Fibroblast of villous mesenchyme (primary cell): ENCODE measurements at regions not wholly inside any gene's neighbourhood (a gene's known extent, or its start where the extent isn't known, plus 50 kb on each side); places are given as distances from the start of the nearest gene placed in this dataset.

ENCODE experiments used
- DNase-seq: peaks from one replicate; pipeline ENCODE4 v3.0.0-alpha.2; 2010; ENCODE audit warnings: low read depth
- H3K4me3 ChIP-seq: 2 replicates; pipeline ENCODE4 v1.5.1; 2011; ENCODE audit warnings: low read depth, mild to moderate bottlenecking, low read length
- TF ChIP-seq, protein P1 (sequence below): IDR thresholded peaks from 2 replicates; pipeline ENCODE4 v1.5.1; 2012; ENCODE audit warnings: low read depth, mild to moderate bottlenecking, low read length; ENCODE audit not compliant: insufficient read depth

DNA sequence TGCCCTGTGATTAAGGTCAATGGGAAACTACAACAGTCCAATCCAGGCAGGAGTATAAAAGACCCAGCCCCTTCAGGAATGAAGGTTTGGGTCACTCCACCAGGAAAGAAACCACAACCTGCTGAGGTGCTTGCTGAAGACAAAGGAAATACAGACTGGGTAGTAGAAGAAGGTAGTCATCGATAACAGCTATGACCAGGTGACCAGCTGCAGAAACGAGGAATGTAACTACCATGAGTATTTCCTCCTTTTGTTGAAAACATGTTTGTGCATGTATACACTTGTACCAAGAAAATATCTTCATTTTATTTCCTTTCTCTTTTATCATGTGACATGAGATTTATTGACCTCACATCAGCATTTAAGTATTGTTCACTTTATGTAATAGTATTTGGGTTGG, 409.1 kb downstream of the FOXG1 start:
- H3K4me3 ChIP-seq, result no peak overlapping the region
- DNase-seq, result no peak
- TF ChIP-seq, protein P1, sequence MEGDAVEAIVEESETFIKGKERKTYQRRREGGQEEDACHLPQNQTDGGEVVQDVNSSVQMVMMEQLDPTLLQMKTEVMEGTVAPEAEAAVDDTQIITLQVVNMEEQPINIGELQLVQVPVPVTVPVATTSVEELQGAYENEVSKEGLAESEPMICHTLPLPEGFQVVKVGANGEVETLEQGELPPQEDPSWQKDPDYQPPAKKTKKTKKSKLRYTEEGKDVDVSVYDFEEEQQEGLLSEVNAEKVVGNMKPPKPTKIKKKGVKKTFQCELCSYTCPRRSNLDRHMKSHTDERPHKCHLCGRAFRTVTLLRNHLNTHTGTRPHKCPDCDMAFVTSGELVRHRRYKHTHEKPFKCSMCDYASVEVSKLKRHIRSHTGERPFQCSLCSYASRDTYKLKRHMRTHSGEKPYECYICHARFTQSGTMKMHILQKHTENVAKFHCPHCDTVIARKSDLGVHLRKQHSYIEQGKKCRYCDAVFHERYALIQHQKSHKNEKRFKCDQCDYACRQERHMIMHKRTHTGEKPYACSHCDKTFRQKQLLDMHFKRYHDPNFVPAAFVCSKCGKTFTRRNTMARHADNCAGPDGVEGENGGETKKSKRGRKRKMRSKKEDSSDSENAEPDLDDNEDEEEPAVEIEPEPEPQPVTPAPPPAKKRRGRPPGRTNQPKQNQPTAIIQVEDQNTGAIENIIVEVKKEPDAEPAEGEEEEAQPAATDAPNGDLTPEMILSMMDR, result no peak

DNA sequence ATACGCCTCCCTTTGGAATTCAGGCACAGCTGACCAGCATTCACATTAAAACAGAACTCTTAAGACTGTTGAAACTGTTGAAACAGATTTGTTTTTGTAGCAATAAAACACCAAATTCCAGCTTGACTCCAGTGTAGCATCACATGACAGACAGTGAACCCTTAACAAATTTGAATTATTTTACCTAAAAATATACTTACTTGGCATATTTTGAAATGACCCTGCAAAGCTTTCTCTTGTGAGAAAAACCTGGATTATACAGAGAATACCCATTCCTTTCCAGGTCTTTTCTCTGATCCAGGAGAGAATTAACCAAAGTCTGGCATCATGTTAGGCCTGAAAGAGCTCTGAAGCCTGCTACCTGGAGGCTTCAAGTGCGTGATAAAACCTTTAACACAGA, 410.3 kb downstream of the FOXG1 start:
- no peak overlapping the region for H3K4me3 ChIP-seq
- TF ChIP-seq, protein P1, result no peak
- no peak for DNase-seq

DNA sequence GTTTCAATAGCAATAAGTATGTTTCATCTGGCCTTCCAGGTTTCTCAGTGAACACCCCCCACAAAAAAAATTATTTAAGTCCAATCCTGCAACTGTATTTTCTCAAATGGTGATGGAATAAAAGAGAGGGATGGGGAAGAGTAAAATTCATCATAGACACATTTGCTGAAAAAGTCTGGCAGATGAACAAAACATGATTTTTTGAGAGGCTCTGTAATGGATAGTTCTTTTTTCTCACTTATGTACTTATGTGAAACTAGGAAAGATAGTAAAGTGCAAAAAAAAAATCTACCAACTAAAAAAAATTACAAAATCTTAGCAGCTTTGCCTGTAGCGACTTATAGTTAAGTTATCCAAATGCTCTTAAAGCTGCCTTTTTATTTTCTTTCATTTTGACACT, 412.4 kb downstream of the FOXG1 start:
- DNase-seq, result no peak
- TF ChIP-seq, protein P1, result no peak
- no peak overlapping the region for H3K4me3 ChIP-seq

DNA sequence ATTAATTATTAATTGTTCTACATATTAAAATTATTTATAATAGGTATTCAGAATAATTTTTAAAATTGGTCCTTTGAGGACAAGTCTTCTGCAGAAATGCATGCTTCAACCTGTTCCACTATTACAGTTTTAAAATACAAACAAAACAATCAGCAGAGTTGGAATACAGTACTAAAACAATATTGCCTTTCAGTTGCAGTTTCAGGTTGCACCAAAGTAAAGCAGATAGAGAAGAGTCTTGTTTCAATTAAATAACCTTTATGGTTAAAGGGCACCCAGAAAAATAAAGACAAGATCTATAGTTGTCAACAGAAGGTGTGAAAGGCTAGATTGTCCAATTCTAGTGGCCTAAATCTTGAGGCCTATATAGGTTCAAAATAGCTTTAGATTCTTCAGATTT, 424.5 kb downstream of the FOXG1 start:
- DNase-seq, result no peak
- no peak overlapping the region for H3K4me3 ChIP-seq
- TF ChIP-seq, protein P1, result no peak

DNA sequence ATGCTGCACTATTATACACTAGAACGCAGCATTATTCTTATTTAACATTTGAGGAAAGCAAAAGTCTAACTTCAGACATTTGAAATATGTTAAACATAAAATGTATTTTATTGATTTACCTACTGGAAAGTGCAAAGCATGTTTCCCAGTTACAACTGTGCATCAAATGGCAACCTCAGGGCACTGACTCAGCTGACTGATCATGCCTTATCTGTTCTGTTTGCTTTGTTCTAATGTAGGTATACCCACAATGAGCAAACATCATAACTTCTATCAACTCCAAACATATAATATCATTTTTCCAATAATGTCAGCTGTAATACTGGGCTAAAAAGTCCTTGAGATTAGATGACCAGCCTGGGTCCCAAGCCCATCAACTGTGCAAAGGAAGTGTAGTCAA, 431.0 kb downstream of the FOXG1 start:
- H3K4me3 ChIP-seq, result no peak overlapping the region
- TF ChIP-seq, protein P1, result no peak
- DNase-seq, result no peak

DNA sequence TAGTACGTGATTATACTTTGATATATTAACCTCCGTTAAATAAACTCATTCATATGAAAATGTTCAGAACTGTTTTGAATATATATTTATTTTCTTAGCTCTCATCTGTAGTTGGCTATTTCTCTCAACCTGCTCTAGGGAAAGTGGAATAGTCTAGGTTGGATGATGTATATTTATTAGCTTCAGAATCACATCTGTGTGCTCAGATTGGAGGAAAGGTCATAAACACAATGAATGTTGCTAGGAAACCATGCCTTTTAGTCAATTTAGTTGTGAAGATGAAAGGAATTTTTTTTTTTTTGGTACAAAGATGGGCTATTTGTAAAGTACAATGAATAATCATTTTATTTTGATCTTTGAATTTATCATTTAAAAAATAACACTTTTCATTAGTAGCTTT, 439.1 kb downstream of the FOXG1 start:
- H3K4me3 ChIP-seq, result no peak overlapping the region
- DNase-seq, result no peak
- TF ChIP-seq, protein P1, result no peak

DNA sequence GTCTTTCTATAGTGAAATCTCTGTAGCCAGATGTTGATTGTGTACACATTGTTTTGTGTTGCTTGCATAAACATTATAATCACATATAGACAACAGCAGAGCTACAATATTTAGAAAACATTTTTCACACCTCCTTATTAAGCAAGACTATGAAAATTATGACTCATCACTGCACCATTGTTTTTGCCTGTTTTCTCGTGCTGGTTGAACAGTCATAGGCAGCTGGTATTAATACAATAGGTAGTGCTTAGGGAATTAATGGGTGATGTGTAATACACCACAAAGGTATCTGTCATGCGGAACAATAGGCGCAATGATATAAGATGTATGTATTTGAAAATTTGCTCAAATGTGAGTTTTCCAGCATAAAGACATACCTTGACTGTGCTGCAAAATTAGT, 449.3 kb downstream of the FOXG1 start:
- TF ChIP-seq, protein P1, result no peak
- H3K4me3 ChIP-seq, result no peak overlapping the region
- peak; percentile 26 for DNase-seq
